ENCODE measurements at regions not wholly inside any gene's neighbourhood (a gene's known extent, or its start where the extent isn't known, plus 50 kb on each side); places are given as distances from the start of the nearest gene placed in this dataset.

GRCh38 chr5:104267320-104268015 is 704.9 kb upstream of the NUDT12 start:
- Histone ChIP-seq H3K27me3 (no peaks in the 10 kb centered on the region), H3K36me3 (no peaks in the 10 kb centered on the region), H3K4me3 (no peak overlapping the region), H3K9me3 (no peaks in the 10 kb centered on the region), H3K4me1 (no peaks in the 10 kb centered on the region), H3K27ac (no peak overlapping the region)
- intact Hi-C loops (cut with DNase I): no loop called here
- TF ChIP-seq, protein P1, sequence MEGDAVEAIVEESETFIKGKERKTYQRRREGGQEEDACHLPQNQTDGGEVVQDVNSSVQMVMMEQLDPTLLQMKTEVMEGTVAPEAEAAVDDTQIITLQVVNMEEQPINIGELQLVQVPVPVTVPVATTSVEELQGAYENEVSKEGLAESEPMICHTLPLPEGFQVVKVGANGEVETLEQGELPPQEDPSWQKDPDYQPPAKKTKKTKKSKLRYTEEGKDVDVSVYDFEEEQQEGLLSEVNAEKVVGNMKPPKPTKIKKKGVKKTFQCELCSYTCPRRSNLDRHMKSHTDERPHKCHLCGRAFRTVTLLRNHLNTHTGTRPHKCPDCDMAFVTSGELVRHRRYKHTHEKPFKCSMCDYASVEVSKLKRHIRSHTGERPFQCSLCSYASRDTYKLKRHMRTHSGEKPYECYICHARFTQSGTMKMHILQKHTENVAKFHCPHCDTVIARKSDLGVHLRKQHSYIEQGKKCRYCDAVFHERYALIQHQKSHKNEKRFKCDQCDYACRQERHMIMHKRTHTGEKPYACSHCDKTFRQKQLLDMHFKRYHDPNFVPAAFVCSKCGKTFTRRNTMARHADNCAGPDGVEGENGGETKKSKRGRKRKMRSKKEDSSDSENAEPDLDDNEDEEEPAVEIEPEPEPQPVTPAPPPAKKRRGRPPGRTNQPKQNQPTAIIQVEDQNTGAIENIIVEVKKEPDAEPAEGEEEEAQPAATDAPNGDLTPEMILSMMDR (IDR thresholded peaks at IDR 0.05): no peak
- DNase-seq (no peak), ATAC-seq (no peak)

- no peak overlapping the region for H3K27ac ChIP-seq
- no peak for ATAC-seq
- intact Hi-C loops (cut with DNase I): no loop called here
- H3K36me3 ChIP-seq: no peaks in the 10 kb centered on the region
- no peaks in the 10 kb centered on the region for H3K9me3 ChIP-seq
- DNase-seq: no peak
- H3K27me3 ChIP-seq: no peaks in the 10 kb centered on the region
- no peaks in the 10 kb centered on the region for H3K4me1 ChIP-seq
- TF ChIP-seq, protein P1 (IDR thresholded peaks at IDR 0.05): no peak
- no peak overlapping the region for H3K4me3 ChIP-seq
These were observed 703.6 kb upstream of the NUDT12 start for GRCh38 chr5:104266161-104266560.

DNA sequence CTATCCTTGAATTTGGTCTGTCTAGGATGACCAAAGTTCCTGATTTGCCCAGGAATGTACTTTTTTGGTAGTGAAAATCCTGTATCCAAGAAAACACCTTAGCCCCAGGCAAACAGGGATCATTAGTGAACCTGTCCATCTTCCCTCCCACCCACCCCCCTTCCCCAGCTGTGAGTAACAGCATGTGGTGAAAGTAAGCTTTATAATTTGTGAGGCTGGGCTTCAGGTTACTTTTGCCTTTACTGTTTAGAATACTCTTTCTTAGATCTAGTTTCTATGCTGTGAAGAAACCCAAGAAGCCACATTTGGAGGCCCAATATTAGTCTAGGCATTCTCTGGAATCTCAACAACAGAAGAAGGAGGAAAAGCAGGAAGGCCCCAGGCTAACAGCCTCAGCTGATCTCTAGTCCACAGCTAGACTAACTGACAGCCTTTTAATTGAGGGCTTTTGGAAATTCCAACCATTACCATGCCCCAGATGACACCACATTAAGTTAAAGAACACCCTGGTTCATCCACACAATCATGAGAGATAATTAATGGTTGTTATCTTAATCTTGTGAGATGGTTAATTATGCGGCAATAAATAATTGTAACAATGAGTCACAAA is 703.0 kb upstream of the NUDT12 start:
- TF ChIP-seq, protein P1 (IDR thresholded peaks at IDR 0.05): no peak
- Histone ChIP-seq H3K27me3 (no peaks in the 10 kb centered on the region), H3K4me3 (no peak overlapping the region), H3K9me3 (no peaks in the 10 kb centered on the region), H3K4me1 (no peaks in the 10 kb centered on the region), H3K36me3 (no peaks in the 10 kb centered on the region), H3K27ac (no peak overlapping the region)
- ATAC-seq: no peak
- no peak for DNase-seq
- intact Hi-C loops (cut with DNase I): no loop called here

- no peak for DNase-seq
- ATAC-seq: no peak
- Histone ChIP-seq H3K4me3 (no peak overlapping the region), H3K27me3 (no peaks in the 10 kb centered on the region), H3K27ac (no peak overlapping the region), H3K4me1 (no peaks in the 10 kb centered on the region), H3K36me3 (no peaks in the 10 kb centered on the region), H3K9me3 (no peaks in the 10 kb centered on the region)
- TF ChIP-seq, protein P1 (IDR thresholded peaks at IDR 0.05): no peak
- intact Hi-C loops (cut with DNase I): no loop called here
These were observed 684.7 kb upstream of the NUDT12 start for GRCh38 chr5:104247260-104247659.

DNA sequence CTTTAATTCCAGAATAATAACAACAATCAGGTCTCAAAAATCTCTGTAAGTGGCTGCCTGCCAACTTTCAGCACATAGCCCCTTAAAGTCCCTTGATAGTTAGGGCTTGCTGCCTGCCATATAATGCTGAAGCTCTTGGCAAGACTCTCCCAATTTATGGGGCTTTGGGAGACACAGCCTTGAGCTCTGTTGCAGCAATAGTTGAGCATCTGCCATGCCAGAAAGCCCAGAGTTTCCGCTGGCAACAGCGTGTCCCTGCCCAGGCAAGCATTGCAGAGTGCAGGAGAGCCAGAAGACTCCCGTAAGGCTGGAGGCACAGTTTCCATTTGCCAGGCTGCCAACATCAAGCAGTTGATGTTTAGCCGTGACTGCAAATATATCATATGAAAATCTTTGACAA is 678.5 kb upstream of the NUDT12 start:
- DNase-seq (no peak), ATAC-seq (no peak)
- H3K4me1 ChIP-seq: no peaks in the 10 kb centered on the region
- H3K36me3 ChIP-seq: no peaks in the 10 kb centered on the region
- no peaks in the 10 kb centered on the region for H3K9me3 ChIP-seq
- intact Hi-C loops (cut with DNase I): no loop called here
- no peak overlapping the region for H3K4me3 ChIP-seq
- TF ChIP-seq, protein P1 (IDR thresholded peaks at IDR 0.05): no peak
- H3K27me3 ChIP-seq: no peaks in the 10 kb centered on the region
- H3K27ac ChIP-seq: no peak overlapping the region
